HG02870 (cell line): ENCODE measurements at regions not wholly inside any gene's neighbourhood (a gene's known extent, or its start where the extent isn't known, plus 50 kb on each side); places are given as distances from the start of the nearest gene placed in this dataset.
"Not testable (repeated sequence)": the region's sequence is repeated elsewhere in the genome, so short reads cannot be mapped to it uniquely, and the experiment has no call there.

Experiments
- ATAC-seq: cut with Tn5 transposase; IDR thresholded peaks from one replicate; pipeline ENCODE4 v1.9.1; 2021; ENCODE audit warnings: mild to moderate bottlenecking, moderate library complexity; ENCODE audit not compliant: unreplicated experiment

DNA sequence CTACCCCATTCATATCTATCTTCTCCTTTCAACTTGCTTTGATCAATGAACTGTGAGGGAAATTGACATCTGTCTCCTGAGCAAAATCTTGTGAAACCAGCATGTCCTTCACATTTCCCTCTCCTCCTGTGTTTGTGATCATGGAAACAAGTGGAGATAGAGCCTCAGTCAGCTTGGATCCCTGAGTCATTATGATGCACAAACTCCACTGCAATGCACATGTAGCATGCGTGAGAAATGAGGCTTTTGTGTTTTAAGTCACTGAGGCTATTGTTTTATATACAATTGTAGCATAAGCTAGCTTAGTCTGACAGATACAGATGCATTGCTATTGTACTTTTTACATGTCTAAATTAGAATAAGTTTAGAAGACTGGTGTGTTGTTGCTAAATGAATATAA lies 85.2 kb upstream of the HNMT start:
- no peak for ATAC-seq

DNA sequence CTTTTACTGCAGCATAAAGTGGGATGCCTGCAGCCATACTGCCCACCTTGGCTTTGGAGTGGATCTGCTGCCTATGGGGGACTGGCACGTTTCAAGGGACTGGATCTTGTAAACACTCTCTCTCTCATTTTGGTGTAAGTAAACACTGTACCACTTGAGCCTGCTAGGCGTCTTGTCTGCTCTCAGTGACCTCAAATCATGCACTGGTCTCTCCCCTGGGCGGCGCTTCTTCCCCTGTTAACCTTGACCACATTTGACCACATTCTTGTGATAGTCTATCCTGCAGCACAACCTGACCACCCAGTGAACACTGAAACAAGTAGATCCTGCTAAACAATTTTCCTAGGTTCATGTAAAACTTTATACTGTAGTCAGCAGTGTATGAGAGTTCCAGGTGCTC lies 82.6 kb upstream of the HNMT start:
- no peak for ATAC-seq

- no peak for ATAC-seq
Observed at GRCh38 chr2:137886083-137886831, 78.0 kb upstream of the HNMT start.

- no peak for ATAC-seq
Observed at GRCh38 chr2:137888845-137889244, 75.4 kb upstream of the HNMT start.

GRCh38 chr2:137892739-137893138 lies 71.5 kb upstream of the HNMT start:
- ATAC-seq: no peak

DNA sequence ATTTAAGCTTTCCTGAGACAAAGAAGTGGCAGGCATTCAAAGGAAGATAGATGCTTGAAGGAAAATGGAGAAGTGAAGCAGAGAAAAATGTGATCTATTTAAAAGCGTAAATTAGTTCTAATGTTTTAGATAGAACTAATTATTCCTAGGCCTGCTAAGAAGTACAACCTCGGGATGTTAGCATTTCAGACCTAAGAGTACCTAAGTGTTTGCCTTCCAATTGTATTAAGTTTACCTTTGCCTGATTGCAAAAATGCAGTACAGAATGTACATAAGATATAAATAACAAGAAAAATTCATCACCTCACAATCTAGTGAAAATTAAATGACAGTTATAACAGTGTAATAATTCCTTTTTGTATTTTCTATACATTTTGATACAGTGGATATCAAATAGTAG lies 71.1 kb upstream of the HNMT start:
- ATAC-seq: no peak

GRCh38 chr2:137896467-137896866 lies 67.8 kb upstream of the HNMT start:
- no peak for ATAC-seq

- ATAC-seq: no peak
Observed at GRCh38 chr2:137897082-137897481, 67.2 kb upstream of the HNMT start.

DNA sequence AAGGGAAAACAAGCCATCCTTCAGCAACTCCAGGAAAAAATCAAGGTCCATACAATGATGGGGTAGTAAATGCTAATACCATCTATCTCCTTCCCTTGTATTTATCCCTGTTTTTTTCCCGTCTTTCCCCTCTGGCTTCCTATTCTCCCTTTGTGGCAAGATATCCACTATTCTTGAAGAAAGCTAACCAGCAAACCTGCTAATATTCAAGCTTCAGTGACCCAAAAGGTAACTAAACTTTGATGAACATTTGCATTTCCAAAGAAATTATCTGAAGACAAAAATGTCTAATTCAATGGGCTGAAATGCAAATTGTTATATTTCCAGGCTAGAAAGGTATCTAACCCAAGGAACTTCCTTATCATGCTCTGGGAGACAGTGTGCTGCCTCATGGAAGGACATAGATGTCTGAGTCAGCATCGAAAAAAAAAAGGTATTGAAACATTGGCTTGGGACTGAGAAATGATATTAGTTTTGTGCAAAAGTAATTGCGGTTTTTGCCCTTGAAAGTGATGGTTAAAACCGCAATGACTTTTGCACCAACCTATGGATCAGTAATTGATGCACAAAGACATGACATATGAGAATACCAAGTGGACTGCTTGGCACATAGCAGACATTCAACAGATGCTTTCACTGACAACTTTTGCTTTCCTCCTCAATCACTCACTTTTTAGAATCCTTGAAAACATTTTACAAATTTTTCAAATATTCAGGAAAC lies 63.7 kb upstream of the HNMT start:
- no peak for ATAC-seq

DNA sequence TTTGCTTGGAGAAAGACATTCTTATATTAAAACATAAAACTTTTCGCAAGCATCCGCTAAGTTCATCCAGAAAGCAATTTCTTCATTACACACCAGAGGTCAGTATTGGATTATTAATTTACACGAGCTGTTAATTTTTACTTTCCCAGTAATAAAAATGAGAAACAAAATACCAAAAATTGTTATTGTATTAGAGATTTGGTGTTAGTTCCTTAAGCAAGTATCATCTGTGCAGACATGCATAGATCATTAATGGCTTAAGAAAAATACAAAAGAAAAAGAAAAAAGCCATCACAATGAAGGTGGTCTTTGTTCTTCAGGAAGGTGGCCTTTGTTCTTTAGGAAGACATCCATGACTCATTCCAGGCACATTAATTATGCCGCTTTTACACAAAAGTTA lies 53.6 kb upstream of the HNMT start:
- no peak for ATAC-seq

- no peak for ATAC-seq
Observed at GRCh38 chr2:137912371-137912770, 51.9 kb upstream of the HNMT start.

DNA sequence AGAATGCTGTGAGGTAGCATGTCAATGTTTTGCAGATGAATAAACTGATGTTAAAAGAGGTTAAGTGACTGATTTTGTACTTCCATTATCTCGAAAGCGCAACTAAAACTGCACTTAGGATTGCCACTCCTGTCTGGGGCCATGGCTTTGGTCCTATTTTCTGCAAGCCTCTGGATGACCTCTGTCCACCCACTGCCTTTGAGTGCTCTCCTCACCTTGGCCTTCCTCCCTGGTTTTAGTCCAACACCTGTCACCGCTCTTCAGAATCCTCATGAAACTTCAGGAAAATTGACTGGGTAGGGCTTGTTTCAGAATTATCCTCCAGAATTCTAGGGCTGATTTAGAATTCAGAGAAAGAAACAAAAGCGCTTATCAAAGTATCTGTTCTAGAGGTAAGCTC lies 51.1 kb upstream of the HNMT start:
- ATAC-seq: no peak

- not testable (repeated sequence) for ATAC-seq
Observed at GRCh38 chr2:137913648-137914047, 50.6 kb upstream of the HNMT start.
